ENCODE measurements at regions not wholly inside any gene's neighbourhood (a gene's known extent, or its start where the extent isn't known, plus 50 kb on each side); places are given as distances from the start of the nearest gene placed in this dataset.

GRCh38 chr15:69843900-69844304, 253.8 kb downstream of the TLE3 start:
- no peaks in the 10 kb centered on the region for H3K9me3 ChIP-seq
- H3K27me3 ChIP-seq, result no peaks in the 10 kb centered on the region
- H3K27ac ChIP-seq, result no peak overlapping the region
- H3K36me3 ChIP-seq, result no peaks in the 10 kb centered on the region
- TF ChIP-seq POLR2AphosphoS5 (IDR thresholded peaks at IDR 0.05; ENCODE audit: insufficient read depth in 1 of 2, low read depth in 1 of 2) (no peak), POLR2A (IDR thresholded peaks at IDR 0.05) (no peak), CTCF (IDR thresholded peaks at IDR 0.05) (no peak)
- H3K4me3 ChIP-seq, result no peak overlapping the region
- no peak for DNase-seq (ENCODE audit: extremely low spot score in 2 of 2)
- intact Hi-C loops (cut with DNase I), result no loop called here
- peaks cover 9% of the 10 kb centered on the region for H3K4me1 ChIP-seq

- Histone ChIP-seq H3K4me3 (no peak overlapping the region), H3K36me3 (no peaks in the 10 kb centered on the region), H3K9me3 (no peaks in the 10 kb centered on the region), H3K4me1 (peaks cover 9% of the 10 kb centered on the region), H3K27ac (no peak overlapping the region), H3K27me3 (no peaks in the 10 kb centered on the region)
- no peak for TF ChIP-seq CTCF (IDR thresholded peaks at IDR 0.05)
- TF ChIP-seq POLR2A (IDR thresholded peaks at IDR 0.05), result no peak
- TF ChIP-seq POLR2AphosphoS5 (IDR thresholded peaks at IDR 0.05; ENCODE audit: insufficient read depth in 1 of 2, low read depth in 1 of 2), result no peak
- intact Hi-C loops (cut with DNase I), result no loop called here
- no peak for DNase-seq (ENCODE audit: extremely low spot score in 2 of 2)
Observed at GRCh38 chr15:69845159-69845558, 252.6 kb downstream of the TLE3 start.

GRCh38 chr15:69847625-69848024, 250.1 kb downstream of the TLE3 start:
- no peak for DNase-seq (ENCODE audit: extremely low spot score in 2 of 2)
- H3K27ac ChIP-seq, result no peak overlapping the region
- H3K36me3 ChIP-seq, result no peaks in the 10 kb centered on the region
- TF ChIP-seq CTCF (IDR thresholded peaks at IDR 0.05) (no peak), POLR2A (IDR thresholded peaks at IDR 0.05) (no peak), POLR2AphosphoS5 (IDR thresholded peaks at IDR 0.05; ENCODE audit: insufficient read depth in 1 of 2, low read depth in 1 of 2) (no peak)
- H3K4me1 ChIP-seq, result no peaks in the 10 kb centered on the region
- H3K4me3 ChIP-seq, result no peak overlapping the region
- H3K9me3 ChIP-seq, result no peaks in the 10 kb centered on the region
- intact Hi-C loops (cut with DNase I), result no loop called here
- no peaks in the 10 kb centered on the region for H3K27me3 ChIP-seq

GRCh38 chr15:69848096-69848495, 249.6 kb downstream of the TLE3 start:
- H3K36me3 ChIP-seq, result no peaks in the 10 kb centered on the region
- intact Hi-C loops (cut with DNase I), result no loop called here
- no peaks in the 10 kb centered on the region for H3K27me3 ChIP-seq
- H3K9me3 ChIP-seq, result no peaks in the 10 kb centered on the region
- TF ChIP-seq CTCF (IDR thresholded peaks at IDR 0.05) (no peak), POLR2AphosphoS5 (IDR thresholded peaks at IDR 0.05; ENCODE audit: insufficient read depth in 1 of 2, low read depth in 1 of 2) (no peak), POLR2A (IDR thresholded peaks at IDR 0.05) (no peak)
- H3K27ac ChIP-seq, result no peak overlapping the region
- no peak overlapping the region for H3K4me3 ChIP-seq
- no peaks in the 10 kb centered on the region for H3K4me1 ChIP-seq
- no peak for DNase-seq (ENCODE audit: extremely low spot score in 2 of 2)

- intact Hi-C loops (cut with DNase I), result no loop called here
- TF ChIP-seq CTCF (IDR thresholded peaks at IDR 0.05) (no peak), POLR2A (IDR thresholded peaks at IDR 0.05) (no peak), POLR2AphosphoS5 (IDR thresholded peaks at IDR 0.05; ENCODE audit: insufficient read depth in 1 of 2, low read depth in 1 of 2) (no peak)
- H3K4me3 ChIP-seq, result no peak overlapping the region
- no peak overlapping the region for H3K27ac ChIP-seq
- DNase-seq (ENCODE audit: extremely low spot score in 2 of 2), result no peak
- no peaks in the 10 kb centered on the region for H3K27me3 ChIP-seq
- H3K9me3 ChIP-seq, result no peaks in the 10 kb centered on the region
- no peaks in the 10 kb centered on the region for H3K4me1 ChIP-seq
- no peaks in the 10 kb centered on the region for H3K36me3 ChIP-seq
Observed at GRCh38 chr15:69848551-69849231, 249.0 kb downstream of the TLE3 start.

All from vagina (tissue), 2 donors.